ENCODE measurements at regions not wholly inside any gene's neighbourhood (a gene's known extent, or its start where the extent isn't known, plus 50 kb on each side); places are given as distances from the start of the nearest gene placed in this dataset.

DNA sequence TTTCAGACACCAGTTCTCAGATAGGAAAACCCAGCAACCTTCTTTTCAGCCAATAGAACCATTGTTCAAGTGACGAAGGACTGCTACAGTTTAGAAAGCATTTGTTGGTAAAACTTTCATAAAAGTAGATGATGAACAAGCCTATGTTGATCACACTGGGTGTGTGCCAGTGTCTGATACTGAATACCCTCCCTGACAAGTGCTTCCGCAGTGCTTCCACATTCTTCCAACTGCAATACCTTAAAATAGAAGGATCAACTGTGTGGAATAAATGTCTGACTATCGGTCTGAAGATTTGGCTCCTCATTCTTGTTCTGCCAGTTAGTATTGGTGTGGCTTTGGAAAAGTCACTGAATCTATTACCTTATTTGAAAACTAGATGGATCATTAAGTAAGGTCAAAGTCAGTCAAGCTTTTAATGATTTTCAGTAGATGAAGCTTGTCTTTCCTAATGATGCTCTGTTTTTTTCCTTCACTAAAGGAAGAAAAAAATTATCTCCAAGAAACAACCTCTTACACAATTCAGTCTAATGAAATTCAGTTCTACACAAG, 479.4 kb upstream of the CBLB start:
- TF ChIP-seq, protein P1, sequence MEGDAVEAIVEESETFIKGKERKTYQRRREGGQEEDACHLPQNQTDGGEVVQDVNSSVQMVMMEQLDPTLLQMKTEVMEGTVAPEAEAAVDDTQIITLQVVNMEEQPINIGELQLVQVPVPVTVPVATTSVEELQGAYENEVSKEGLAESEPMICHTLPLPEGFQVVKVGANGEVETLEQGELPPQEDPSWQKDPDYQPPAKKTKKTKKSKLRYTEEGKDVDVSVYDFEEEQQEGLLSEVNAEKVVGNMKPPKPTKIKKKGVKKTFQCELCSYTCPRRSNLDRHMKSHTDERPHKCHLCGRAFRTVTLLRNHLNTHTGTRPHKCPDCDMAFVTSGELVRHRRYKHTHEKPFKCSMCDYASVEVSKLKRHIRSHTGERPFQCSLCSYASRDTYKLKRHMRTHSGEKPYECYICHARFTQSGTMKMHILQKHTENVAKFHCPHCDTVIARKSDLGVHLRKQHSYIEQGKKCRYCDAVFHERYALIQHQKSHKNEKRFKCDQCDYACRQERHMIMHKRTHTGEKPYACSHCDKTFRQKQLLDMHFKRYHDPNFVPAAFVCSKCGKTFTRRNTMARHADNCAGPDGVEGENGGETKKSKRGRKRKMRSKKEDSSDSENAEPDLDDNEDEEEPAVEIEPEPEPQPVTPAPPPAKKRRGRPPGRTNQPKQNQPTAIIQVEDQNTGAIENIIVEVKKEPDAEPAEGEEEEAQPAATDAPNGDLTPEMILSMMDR (conservative IDR thresholded peaks at IDR 0.05): no peak
- no peak for TF ChIP-seq ZFX (IDR thresholded peaks at IDR 0.05)
